GM11168 (cell line): ENCODE measurements at regions not wholly inside any gene's neighbourhood (a gene's known extent, or its start where the extent isn't known, plus 50 kb on each side); places are given as distances from the start of the nearest gene placed in this dataset.

Experiments
- in situ Hi-C: fragments of 300-500 bp; cut with MboI; formaldehyde crosslinking; loops from one replicate; pipeline ENCODE4 v1.12.0; 2022; ENCODE audit warnings: low sequenced_read_pairs; ENCODE audit not compliant: unreplicated experiment

DNA sequence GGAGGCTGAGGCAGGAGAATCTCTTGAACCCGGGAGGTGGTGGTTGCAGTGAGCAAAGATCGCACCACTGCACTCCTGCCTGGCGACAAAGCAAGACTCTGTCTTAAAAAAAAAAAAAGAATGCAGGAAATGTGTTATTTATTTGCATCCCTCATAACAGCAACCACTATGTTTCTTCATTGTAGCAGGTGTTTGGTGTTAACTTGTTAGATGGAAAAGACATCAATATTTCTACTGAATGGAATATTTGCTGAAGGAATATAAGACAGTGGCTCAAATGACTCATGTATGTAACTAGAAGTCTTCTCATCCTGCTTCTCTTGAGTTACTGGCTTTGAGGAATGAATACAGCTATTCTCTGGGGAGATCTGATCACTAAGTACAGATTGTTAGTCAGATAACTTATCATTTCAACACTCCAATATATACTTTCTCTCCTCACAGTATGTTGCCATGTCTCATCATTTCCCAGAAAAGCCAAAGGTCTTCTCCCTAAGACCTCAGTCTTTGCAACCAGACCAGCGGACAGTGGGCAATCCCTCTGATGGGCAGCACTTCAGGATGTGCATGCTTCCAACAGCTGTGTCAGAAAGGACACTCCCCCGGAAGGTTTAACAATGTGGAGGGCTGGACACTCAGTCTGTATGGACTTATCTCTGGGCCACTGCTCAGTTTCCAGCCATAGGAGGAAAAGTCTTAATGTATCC, 104.4 kb upstream of the STK17B start:
- in situ Hi-C loops = loop anchor here (25.0 kb wide), 1 partner anchor 487 kb away; no protein-coding TSS in a partner anchor

DNA sequence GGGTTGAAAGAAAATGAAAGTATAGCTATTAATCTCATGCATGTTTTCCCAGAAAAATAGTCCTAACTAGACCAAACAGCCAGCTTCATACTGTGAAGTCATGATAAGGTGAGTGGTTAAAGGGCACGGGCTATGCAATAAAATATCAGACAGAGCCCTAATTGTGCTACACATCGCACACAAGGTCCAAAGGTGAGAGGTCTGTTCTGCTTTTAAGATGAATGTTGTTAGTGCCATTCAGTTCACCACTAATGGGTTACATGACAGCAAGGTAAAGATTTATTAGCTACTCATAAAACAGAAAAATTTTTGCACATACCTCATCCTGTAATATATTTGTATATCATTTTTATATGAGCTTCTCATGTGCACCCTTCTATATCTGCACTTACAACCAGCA, 105.0 kb upstream of the STK17B start:
- in situ Hi-C loops = loop anchor here (25.0 kb wide), 1 partner anchor 486 kb away; no protein-coding TSS in a partner anchor

- in situ Hi-C loops = loop anchor here (25.0 kb wide), 1 partner anchor 485 kb away; no protein-coding TSS in a partner anchor
Measured at GRCh38 chr2:196277002-196277401, 105.6 kb upstream of the STK17B start.

- in situ Hi-C loops = loop anchor here (25.0 kb wide), 1 partner anchor 484 kb away; no protein-coding TSS in a partner anchor
Measured at GRCh38 chr2:196278491-196278911, 107.1 kb upstream of the STK17B start.

DNA sequence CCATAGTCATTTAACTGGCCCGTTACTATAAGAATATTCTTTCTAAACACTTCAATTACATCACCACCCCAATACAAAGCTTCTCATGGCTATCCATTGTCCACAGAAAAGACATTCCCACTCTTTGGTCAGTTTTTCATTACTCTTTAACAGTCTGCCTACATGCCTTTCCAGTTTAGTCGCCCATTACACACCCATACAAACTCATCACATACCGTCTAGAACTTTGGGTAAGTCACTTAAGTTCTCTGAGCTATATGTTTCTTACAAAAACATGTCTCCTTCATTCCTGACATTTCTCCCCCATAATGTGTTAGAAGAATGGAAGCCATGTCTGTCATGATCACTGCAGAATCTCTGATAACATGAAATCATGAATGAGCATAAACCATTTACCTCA, 108.2 kb upstream of the STK17B start:
- in situ Hi-C loops = loop anchor here (25.0 kb wide), 1 partner anchor 483 kb away; no protein-coding TSS in a partner anchor

GRCh38 chr2:196284144-196284844, 112.9 kb upstream of the STK17B start:
- in situ Hi-C loops = loop anchor here (5.0 to 25.0 kb wide), 2 partner anchors 207 to 478 kb away; no protein-coding TSS in a partner anchor

DNA sequence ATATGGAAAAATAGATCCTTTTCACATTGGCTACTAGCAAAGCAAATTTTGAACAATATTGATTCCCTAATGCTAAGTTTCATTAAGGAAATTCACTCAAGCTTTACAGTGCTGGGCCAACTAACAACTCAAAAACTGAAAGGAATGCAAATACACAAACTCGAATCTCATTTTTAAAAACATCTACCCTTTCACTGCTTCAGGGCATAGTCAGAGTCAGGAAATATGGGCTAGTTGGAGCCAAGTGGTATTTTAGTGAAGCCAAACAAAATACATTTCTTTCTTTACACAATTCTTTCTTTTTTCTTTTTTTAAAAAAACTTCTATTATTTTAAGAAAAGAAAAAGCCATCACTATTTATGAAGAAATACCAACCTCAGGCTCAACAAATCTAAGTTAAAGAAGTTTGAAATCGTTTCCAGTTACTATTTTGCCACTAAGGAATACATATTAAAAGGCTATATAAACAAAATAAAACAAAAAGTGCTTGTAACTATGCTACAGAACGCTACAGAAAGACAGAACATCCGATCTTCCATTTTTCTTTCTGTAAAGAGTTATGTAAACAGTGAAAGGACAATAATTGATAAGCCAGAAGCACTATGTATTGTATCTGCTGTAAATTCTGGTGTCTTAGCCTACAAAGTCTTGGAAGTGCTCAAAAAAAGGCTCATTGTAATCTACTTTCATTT, 113.6 kb upstream of the STK17B start:
- in situ Hi-C loops = loop anchor here (5.0 to 25.0 kb wide), 2 partner anchors 208 to 477 kb away; no protein-coding TSS in a partner anchor

DNA sequence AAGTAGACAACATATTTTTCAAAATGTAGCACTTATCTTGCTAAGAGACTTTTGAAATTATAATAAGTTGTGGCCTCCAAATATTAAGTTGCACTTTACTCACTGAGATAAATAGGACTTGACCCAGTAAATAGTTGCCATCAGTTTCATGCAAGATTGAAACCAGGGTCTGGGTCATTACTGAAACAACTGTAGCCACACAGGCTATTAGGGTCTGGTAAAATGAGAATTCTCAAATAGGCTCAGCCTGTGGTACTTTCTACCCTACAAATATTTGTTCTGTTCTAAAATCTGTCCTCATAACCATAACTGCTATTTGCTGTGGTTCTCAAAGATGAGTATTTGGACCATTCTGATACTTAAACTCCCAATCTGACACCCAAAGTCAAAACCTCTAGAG, 115.4 kb upstream of the STK17B start:
- in situ Hi-C loops = loop anchor here (25.0 kb wide), 1 partner anchor 475 kb away; no protein-coding TSS in a partner anchor

DNA sequence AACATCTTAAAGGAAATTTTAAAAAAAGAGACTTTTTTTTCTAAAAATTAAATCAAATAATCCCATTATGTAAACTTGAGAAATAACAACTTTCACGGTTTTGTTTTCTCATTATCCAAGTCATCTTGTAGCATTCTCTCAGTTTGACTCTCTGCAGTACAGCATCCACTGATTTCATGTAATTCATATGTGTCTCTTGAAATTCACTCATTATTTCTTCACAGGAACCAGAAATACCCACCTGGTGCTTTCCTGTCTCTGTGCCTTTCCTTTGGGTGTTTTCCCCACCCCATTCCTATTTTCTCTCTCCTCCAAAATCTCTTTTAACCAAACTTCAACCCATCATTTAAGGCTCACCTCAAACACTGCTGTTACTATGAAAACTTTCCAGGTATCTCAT, 116.1 kb upstream of the STK17B start:
- in situ Hi-C loops = loop anchor here (25.0 kb wide), 1 partner anchor 475 kb away; no protein-coding TSS in a partner anchor

GRCh38 chr2:196288006-196288538, 116.7 kb upstream of the STK17B start:
- in situ Hi-C loops = loop anchor here (25.0 kb wide), 1 partner anchor 474 kb away; no protein-coding TSS in a partner anchor

GRCh38 chr2:196289000-196289399, 117.6 kb upstream of the STK17B start:
- in situ Hi-C loops = loop anchor here (25.0 kb wide), 1 partner anchor 473 kb away; no protein-coding TSS in a partner anchor

GRCh38 chr2:196290136-196290535, 118.8 kb upstream of the STK17B start:
- in situ Hi-C loops = loop anchor here (10.0 to 25.0 kb wide), 2 partner anchors 165 to 472 kb away; no protein-coding TSS in a partner anchor

GRCh38 chr2:196290569-196290968, 119.2 kb upstream of the STK17B start:
- in situ Hi-C loops = loop anchor here (10.0 to 25.0 kb wide), 2 partner anchors 164 to 472 kb away; no protein-coding TSS in a partner anchor

GRCh38 chr2:196291426-196291825, 120.0 kb upstream of the STK17B start:
- in situ Hi-C loops = loop anchor here (10.0 to 25.0 kb wide), 2 partner anchors 163 to 471 kb away; no protein-coding TSS in a partner anchor

GRCh38 chr2:196291873-196292800, 120.8 kb upstream of the STK17B start:
- in situ Hi-C loops = loop anchor here (10.0 to 25.0 kb wide), 2 partner anchors 163 to 470 kb away; no protein-coding TSS in a partner anchor

DNA sequence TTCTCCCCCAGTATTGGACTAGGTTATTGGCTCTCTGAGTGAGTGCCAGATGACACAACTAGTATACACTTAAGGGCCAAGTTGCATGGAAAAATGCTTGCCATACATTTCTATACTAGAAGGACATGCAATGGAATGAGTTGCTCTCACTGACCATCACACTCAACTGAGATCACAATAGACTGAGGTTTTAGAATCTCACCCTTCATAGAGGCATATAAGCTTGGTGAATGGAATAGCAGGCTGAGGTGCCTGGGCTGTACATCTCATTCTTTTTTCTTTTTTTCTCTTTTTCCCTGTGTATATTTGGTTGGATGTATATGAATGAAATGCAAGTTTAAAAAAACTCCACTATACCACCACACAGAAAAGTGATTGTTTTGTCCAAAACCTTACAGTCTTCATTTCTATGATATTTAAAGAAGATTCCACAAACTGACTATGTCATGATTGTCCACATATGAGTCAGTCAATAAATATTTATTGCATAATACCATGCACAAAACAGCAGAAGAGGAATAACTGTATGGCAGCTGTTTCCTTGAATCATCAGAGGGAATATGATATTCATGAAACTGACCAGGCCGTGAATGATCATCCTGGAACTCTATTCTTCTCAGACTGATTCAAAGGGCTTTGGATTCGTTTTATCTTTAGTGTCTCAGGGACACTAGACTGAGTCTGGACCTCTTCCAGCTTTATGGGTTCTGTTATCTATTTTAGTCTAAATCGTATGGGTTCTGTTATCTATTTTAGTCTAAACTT, 122.6 kb upstream of the STK17B start:
- in situ Hi-C loops = loop anchor here (10.0 to 25.0 kb wide), 2 partner anchors 161 to 468 kb away; no protein-coding TSS in a partner anchor

GRCh38 chr2:196294516-196294909, 123.1 kb upstream of the STK17B start:
- in situ Hi-C loops = loop anchor here (10.0 to 25.0 kb wide), 2 partner anchors 160 to 468 kb away; no protein-coding TSS in a partner anchor

- in situ Hi-C loops = loop anchor here (10.0 to 25.0 kb wide), 2 partner anchors 160 to 467 kb away; no protein-coding TSS in a partner anchor
Measured at GRCh38 chr2:196295005-196295404, 123.6 kb upstream of the STK17B start.
